ENCODE measurements at regions not wholly inside any gene's neighbourhood (a gene's known extent, or its start where the extent isn't known, plus 50 kb on each side); places are given as distances from the start of the nearest gene placed in this dataset.
"Not testable (repeated sequence)": the region's sequence is repeated elsewhere in the genome, so short reads cannot be mapped to it uniquely, and the experiment has no call there.

- H3K27me3 ChIP-seq; DNase-seq; H3K4me1 ChIP-seq; ATAC-seq; intact Hi-C loops (cut with DNase I); H3K4me3 ChIP-seq; H3K9me3 ChIP-seq; H3K27ac ChIP-seq; H3K36me3 ChIP-seq: not testable (repeated sequence)
Observed at GRCh38 chrX:80508083-80508482, 87.8 kb downstream of the TENT5D start.

- intact Hi-C loops (cut with DNase I): no loop called here
- no peaks in the 10 kb centered on the region for H3K36me3 ChIP-seq
- no peak for DNase-seq
- TF ChIP-seq, protein P1, sequence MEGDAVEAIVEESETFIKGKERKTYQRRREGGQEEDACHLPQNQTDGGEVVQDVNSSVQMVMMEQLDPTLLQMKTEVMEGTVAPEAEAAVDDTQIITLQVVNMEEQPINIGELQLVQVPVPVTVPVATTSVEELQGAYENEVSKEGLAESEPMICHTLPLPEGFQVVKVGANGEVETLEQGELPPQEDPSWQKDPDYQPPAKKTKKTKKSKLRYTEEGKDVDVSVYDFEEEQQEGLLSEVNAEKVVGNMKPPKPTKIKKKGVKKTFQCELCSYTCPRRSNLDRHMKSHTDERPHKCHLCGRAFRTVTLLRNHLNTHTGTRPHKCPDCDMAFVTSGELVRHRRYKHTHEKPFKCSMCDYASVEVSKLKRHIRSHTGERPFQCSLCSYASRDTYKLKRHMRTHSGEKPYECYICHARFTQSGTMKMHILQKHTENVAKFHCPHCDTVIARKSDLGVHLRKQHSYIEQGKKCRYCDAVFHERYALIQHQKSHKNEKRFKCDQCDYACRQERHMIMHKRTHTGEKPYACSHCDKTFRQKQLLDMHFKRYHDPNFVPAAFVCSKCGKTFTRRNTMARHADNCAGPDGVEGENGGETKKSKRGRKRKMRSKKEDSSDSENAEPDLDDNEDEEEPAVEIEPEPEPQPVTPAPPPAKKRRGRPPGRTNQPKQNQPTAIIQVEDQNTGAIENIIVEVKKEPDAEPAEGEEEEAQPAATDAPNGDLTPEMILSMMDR (IDR thresholded peaks at IDR 0.05): no peak
- no peak for ATAC-seq
- H3K27ac ChIP-seq: no peak overlapping the region
- H3K4me3 ChIP-seq: no peak overlapping the region
- no peaks in the 10 kb centered on the region for H3K4me1 ChIP-seq
- H3K9me3 ChIP-seq: no peaks in the 10 kb centered on the region
- H3K27me3 ChIP-seq: no peaks in the 10 kb centered on the region
Observed at GRCh38 chrX:80511969-80512760, 91.9 kb downstream of the TENT5D start.

- intact Hi-C loops (cut with DNase I): no loop called here
- TF ChIP-seq, protein P1 (IDR thresholded peaks at IDR 0.05): no peak
- DNase-seq: no peak
- no peak for ATAC-seq
- Histone ChIP-seq H3K4me1 (no peaks in the 10 kb centered on the region), H3K36me3 (no peaks in the 10 kb centered on the region), H3K27me3 (no peaks in the 10 kb centered on the region), H3K9me3 (no peaks in the 10 kb centered on the region), H3K27ac (no peak overlapping the region), H3K4me3 (no peak overlapping the region)
Observed at GRCh38 chrX:80512924-80513323, 92.7 kb downstream of the TENT5D start.

DNA sequence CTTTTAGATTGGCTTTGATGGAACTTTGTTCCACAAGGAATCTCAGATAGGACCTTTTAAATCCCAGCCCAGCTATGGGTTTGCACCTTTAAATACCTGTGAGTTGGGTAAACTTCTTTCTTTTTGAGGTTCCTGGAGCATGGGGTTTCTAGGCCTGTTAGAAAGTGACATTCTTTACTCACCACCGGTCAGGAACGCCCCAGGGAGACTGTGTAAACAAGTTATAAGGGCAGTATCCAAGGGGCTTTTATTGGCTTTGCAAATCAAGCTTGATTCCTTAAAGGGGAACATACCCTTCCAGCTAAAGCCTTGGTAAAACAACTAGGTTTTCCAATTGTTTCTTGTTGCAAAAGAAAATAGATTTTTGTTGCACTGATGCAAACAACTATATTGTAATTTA lies 93.4 kb downstream of the TENT5D start:
- H3K4me3 ChIP-seq: no peak overlapping the region
- no peaks in the 10 kb centered on the region for H3K9me3 ChIP-seq
- no peak overlapping the region for H3K27ac ChIP-seq
- no peaks in the 10 kb centered on the region for H3K4me1 ChIP-seq
- TF ChIP-seq, protein P1 (IDR thresholded peaks at IDR 0.05): no peak
- H3K27me3 ChIP-seq: no peaks in the 10 kb centered on the region
- no peak for ATAC-seq
- intact Hi-C loops (cut with DNase I): no loop called here
- H3K36me3 ChIP-seq: no peaks in the 10 kb centered on the region
- no peak for DNase-seq

- Histone ChIP-seq H3K36me3 (no peaks in the 10 kb centered on the region), H3K4me3 (no peak overlapping the region), H3K9me3 (no peaks in the 10 kb centered on the region), H3K4me1 (no peaks in the 10 kb centered on the region), H3K27ac (no peak overlapping the region), H3K27me3 (no peaks in the 10 kb centered on the region)
- TF ChIP-seq, protein P1 (IDR thresholded peaks at IDR 0.05): no peak
- intact Hi-C loops (cut with DNase I): no loop called here
- no peak for ATAC-seq
- DNase-seq: no peak
Observed at GRCh38 chrX:80537096-80537495, 116.8 kb downstream of the TENT5D start.

DNA sequence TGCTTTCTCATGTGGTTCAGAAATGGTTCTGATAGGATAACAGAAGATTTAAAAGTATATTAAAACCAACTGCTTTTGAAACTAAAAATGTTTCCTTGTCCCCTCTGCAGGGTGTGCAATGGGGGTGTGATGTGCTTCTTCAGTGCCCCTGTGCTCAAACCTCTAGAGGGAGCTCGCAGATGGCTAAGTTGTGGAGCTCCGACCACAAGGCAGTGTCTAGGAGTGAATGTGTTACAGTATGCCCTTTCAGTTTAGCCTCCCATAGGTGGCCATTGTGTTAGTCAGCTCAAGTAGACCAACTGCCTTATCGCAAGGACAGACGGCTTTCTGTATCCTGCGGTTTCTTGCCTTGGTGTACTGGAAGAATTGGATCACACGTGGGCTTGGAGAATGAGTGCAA lies 130.5 kb downstream of the TENT5D start:
- intact Hi-C loops (cut with DNase I): no loop called here
- DNase-seq (no peak), ATAC-seq (no peak)
- H3K27ac ChIP-seq: no peak overlapping the region
- TF ChIP-seq, protein P1 (IDR thresholded peaks at IDR 0.05): no peak
- no peaks in the 10 kb centered on the region for H3K36me3 ChIP-seq
- no peaks in the 10 kb centered on the region for H3K4me1 ChIP-seq
- no peaks in the 10 kb centered on the region for H3K27me3 ChIP-seq
- H3K4me3 ChIP-seq: no peak overlapping the region
- no peaks in the 10 kb centered on the region for H3K9me3 ChIP-seq

All from upper lobe of right lung (tissue), 1 donor.